ENCODE measurements at regions not wholly inside any gene's neighbourhood (a gene's known extent, or its start where the extent isn't known, plus 50 kb on each side); places are given as distances from the start of the nearest gene placed in this dataset.

DNA sequence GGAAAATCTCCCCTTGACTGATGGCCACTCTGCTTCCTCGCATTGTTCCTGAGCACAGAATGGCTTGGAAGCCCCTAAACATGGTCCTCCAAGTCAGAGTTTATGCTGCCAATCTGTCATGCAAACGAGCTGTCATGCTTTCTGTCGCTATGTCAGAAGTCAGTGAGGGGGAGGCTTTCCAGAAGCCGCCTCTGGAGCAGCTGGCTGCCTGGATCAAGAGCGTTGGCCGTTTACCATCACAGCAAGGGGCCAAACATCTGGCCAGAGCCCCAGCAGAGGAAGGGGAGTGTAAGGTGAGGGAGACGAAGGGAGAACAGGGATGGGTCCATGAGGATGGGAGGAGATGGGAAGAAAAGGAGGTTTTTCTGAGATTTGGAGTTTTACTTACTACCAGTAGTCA lies 372.6 kb upstream of the NR2F2 start:
- TF ChIP-seq, protein P1, sequence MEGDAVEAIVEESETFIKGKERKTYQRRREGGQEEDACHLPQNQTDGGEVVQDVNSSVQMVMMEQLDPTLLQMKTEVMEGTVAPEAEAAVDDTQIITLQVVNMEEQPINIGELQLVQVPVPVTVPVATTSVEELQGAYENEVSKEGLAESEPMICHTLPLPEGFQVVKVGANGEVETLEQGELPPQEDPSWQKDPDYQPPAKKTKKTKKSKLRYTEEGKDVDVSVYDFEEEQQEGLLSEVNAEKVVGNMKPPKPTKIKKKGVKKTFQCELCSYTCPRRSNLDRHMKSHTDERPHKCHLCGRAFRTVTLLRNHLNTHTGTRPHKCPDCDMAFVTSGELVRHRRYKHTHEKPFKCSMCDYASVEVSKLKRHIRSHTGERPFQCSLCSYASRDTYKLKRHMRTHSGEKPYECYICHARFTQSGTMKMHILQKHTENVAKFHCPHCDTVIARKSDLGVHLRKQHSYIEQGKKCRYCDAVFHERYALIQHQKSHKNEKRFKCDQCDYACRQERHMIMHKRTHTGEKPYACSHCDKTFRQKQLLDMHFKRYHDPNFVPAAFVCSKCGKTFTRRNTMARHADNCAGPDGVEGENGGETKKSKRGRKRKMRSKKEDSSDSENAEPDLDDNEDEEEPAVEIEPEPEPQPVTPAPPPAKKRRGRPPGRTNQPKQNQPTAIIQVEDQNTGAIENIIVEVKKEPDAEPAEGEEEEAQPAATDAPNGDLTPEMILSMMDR (IDR thresholded peaks at IDR 0.05) = no peak
- TF ChIP-seq POLR2A (IDR thresholded peaks at IDR 0.05) = no peak
